ENCODE measurements at regions not wholly inside any gene's neighbourhood (a gene's known extent, or its start where the extent isn't known, plus 50 kb on each side); places are given as distances from the start of the nearest gene placed in this dataset.

DNA sequence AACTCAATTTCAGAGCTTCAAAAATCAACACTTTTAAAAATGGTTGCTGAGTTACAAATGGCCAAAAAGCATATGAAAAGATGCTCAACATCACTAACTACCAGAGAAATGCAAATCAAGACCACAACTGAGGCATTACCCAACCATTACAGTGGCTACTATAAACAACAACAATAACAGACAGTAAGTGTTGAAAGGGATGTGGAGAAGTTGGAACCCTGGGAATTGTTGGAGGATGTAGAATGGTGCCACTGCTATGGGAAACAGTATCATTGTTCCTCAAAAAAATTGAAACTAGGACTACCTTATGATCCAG, 173.3 kb upstream of the SPRED2 start:
- Histone ChIP-seq H3K4me3 (ENCODE audit: low read depth in 2 of 2, low read length in 2 of 2) (no peak overlapping the region), H3K27me3 (ENCODE audit: control insufficient read depth, insufficient read depth, low read length) (no peaks in the 10 kb centered on the region), H3K9me3 (ENCODE audit: control insufficient read depth, insufficient read depth, low read depth, low read length) (no peaks in the 10 kb centered on the region), H3K4me1 (ENCODE audit: control insufficient read depth, insufficient read depth, low read length) (no peaks in the 10 kb centered on the region), H3K36me3 (ENCODE audit: control insufficient read depth, insufficient read depth, low read length) (no peaks in the 10 kb centered on the region), H3K27ac (ENCODE audit: low read length) (no peak overlapping the region)
- ChIA-PET CTCF (no interaction called here), POLR2A (no interaction called here)
- in situ Hi-C loops (cut with HindIII; ENCODE audit: low pct_unique_long_range_greater_than_20kb, low sequenced_read_pairs): no loop called here
- intact Hi-C loops (cut with micrococcal nuclease; ENCODE audit: unreplicated experiment): no loop called here
- no peak for ATAC-seq
- no TSS peak for BruUV-seq (replicated peaks)
- no peak for DNase-seq (ENCODE audit: low read depth, low spot score)
- TF ChIP-seq TCF7L2 (IDR thresholded peaks at IDR 0.05; ENCODE audit: low read depth, low read length) (no peak), POLR2AphosphoS5 (IDR thresholded peaks at IDR 0.05; ENCODE audit: low read depth, low read length) (no peak), REST (IDR thresholded peaks at IDR 0.05; ENCODE audit: insufficient read depth in 1 of 2, low read depth in 2 of 2, low read length in 1 of 2) (no peak), SIN3A (IDR thresholded peaks at IDR 0.05; ENCODE audit: borderline replicate concordance, insufficient read depth, low read depth, low read length) (no peak)
- TF ChIP-seq, protein P1, sequence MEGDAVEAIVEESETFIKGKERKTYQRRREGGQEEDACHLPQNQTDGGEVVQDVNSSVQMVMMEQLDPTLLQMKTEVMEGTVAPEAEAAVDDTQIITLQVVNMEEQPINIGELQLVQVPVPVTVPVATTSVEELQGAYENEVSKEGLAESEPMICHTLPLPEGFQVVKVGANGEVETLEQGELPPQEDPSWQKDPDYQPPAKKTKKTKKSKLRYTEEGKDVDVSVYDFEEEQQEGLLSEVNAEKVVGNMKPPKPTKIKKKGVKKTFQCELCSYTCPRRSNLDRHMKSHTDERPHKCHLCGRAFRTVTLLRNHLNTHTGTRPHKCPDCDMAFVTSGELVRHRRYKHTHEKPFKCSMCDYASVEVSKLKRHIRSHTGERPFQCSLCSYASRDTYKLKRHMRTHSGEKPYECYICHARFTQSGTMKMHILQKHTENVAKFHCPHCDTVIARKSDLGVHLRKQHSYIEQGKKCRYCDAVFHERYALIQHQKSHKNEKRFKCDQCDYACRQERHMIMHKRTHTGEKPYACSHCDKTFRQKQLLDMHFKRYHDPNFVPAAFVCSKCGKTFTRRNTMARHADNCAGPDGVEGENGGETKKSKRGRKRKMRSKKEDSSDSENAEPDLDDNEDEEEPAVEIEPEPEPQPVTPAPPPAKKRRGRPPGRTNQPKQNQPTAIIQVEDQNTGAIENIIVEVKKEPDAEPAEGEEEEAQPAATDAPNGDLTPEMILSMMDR (IDR thresholded peaks at IDR 0.05): no peak

DNA sequence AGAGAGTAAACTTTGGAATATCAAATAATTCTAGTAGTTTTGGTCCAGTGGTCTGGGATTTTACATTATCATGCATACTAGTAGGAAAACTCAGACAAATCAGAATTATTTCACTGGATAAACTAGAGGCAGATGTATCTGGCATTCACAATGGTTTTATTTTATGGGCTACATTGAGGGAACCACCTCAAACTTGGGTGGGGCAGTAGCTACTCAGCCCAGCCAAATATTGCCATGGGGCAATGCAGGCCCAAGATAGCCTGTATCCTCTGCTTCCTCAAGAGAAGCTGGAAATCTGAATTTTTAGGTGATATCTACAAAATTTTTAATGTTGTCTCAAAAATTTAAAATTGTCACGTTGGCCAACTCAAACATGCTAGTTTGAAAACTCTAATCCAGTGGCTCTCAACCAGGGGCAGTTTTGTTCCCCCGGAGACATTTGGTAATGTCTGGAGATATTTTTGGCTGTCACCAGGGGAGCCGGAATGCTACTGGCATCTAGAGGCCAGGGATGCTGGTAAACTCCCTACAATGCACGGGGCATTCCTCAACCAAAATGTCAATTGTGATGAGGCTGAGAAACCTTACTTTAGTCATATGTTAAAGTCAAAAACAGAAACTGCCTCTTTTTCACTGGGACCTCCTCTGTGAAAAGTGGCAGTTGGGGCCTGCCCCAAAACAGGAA, 172.8 kb upstream of the SPRED2 start:
- H3K4me1 ChIP-seq (ENCODE audit: control insufficient read depth, insufficient read depth, low read length): no peaks in the 10 kb centered on the region
- no peak overlapping the region for H3K27ac ChIP-seq (ENCODE audit: low read length)
- in situ Hi-C loops (cut with HindIII; ENCODE audit: low pct_unique_long_range_greater_than_20kb, low sequenced_read_pairs) (no loop called here), intact Hi-C loops (cut with micrococcal nuclease; ENCODE audit: unreplicated experiment) (no loop called here)
- H3K36me3 ChIP-seq (ENCODE audit: control insufficient read depth, insufficient read depth, low read length): no peaks in the 10 kb centered on the region
- ChIA-PET CTCF (no interaction called here), POLR2A (no interaction called here)
- no peak for ATAC-seq
- TF ChIP-seq, protein P1 (IDR thresholded peaks at IDR 0.05): no peak
- TF ChIP-seq SIN3A (IDR thresholded peaks at IDR 0.05; ENCODE audit: borderline replicate concordance, insufficient read depth, low read depth, low read length) (no peak), POLR2AphosphoS5 (IDR thresholded peaks at IDR 0.05; ENCODE audit: low read depth, low read length) (no peak), TCF7L2 (IDR thresholded peaks at IDR 0.05; ENCODE audit: low read depth, low read length) (no peak)
- no peak overlapping the region for H3K4me3 ChIP-seq (ENCODE audit: low read depth in 2 of 2, low read length in 2 of 2)
- no peaks in the 10 kb centered on the region for H3K9me3 ChIP-seq (ENCODE audit: control insufficient read depth, insufficient read depth, low read depth, low read length)
- no peaks in the 10 kb centered on the region for H3K27me3 ChIP-seq (ENCODE audit: control insufficient read depth, insufficient read depth, low read length)
- no TSS peak for BruUV-seq (replicated peaks)
- no peak for DNase-seq (ENCODE audit: low read depth, low spot score)

Measured in Panc1 (cell line).